Posterior vena cava (tissue), 2 donors: ENCODE measurements at regions not wholly inside any gene's neighbourhood (a gene's known extent, or its start where the extent isn't known, plus 50 kb on each side); places are given as distances from the start of the nearest gene placed in this dataset.

Experiments used
- DNase-seq: peaks from one replicate; pipeline ENCODE4 v3.0.0-alpha.2; 2020; ENCODE audit warnings: low spot score
- intact Hi-C, 2 donors: fragments of 100-400 bp; cut with DNase I; formaldehyde crosslinking; loops; one replicate each; pipeline versions ENCODE4 v1.14.1 to v1.14.2; 2022 to 2023
- donor health status: DM: yes; HTN: yes; CAD: no.
- donor health status: DM: yes; HTN: yes; CAD: no.

DNA sequence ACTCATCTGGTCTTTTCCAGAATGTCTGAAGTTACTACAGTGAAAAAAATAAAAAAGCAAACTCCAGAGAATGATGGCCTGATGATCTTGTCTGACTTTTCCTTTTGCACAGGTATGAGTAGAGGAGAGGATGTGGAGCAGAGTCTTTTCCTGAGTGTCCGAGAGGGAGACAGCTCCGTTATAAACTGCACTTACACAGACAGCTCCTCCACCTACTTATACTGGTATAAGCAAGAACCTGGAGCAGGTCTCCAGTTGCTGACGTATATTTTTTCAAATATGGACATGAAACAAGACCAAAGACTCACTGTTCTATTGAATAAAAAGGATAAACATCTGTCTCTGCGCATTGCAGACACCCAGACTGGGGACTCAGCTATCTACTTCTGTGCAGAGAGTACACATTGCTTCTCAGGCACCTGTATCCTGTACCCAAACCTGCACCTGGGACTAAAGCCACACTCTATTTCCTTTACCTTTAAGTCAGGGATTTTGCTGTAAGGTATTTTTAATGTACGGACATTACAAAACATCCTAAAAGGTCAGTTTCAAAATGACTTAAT lies 75.8 kb upstream of the OR4E1 start:
- DNase-seq: no peak
- intact Hi-C loops: no loop called here

DNA sequence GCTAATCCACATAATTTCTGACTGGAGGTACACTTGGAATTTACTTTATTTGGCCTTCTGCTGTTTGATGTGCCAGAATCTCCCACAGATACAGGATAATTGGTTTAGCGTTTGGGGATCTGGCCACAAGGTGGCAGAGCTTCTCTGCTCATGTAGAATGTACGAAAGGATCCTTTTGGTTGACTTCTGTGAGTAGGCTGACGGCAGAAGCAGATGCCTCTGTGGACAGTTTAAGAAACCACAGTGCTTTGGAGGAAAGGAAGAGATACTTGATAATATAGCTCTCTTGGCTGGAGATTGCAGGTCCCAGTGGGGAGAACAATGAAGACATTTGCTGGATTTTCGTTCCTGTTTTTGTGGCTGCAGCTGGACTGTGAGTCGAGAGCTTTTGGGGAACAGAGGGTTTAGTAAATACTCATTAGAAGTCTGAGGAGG lies 75.3 kb upstream of the OR4E1 start:
- intact Hi-C loops: no loop called here
- DNase-seq: no peak

DNA sequence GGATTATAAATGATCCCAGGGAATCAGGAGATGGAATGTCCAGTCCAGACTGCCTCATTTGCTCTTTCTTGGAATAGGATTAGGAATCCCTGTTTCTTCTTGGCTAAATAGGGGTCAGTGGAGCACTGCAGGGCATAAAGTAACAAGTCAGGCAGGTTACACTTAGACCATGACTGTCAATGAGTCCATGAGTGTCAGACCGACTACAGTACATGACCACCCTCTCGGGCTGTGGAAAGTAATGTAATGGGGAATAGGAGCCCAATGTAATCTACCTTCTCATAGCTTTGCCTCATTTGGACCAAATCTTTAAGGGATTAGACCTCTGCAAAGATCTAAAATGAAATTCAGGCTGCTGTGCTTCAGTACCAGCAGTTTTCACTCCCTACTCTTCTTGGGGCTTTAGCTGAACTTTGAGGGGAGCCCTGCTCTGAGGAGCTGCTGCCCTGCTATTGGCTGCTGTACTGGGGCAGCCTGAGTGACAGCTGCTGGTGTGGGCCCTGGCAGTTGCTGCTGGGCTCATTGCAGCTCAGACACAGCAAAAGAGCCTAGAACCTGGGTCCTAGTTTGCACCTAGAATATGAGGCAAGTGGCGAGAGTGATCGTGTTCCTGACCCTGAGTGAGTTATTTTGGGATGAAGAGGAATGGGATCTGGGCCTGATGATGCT lies 62.2 kb upstream of the OR4E1 start:
- intact Hi-C loops: no loop called here

GRCh38 chr14:21735200-21735599 lies 61.6 kb upstream of the OR4E1 start:
- DNase-seq: no peak
- intact Hi-C loops: no loop called here

More for the DNA sequence above, 62.2 kb upstream of the OR4E1 start:
- no peak for DNase-seq

DNA sequence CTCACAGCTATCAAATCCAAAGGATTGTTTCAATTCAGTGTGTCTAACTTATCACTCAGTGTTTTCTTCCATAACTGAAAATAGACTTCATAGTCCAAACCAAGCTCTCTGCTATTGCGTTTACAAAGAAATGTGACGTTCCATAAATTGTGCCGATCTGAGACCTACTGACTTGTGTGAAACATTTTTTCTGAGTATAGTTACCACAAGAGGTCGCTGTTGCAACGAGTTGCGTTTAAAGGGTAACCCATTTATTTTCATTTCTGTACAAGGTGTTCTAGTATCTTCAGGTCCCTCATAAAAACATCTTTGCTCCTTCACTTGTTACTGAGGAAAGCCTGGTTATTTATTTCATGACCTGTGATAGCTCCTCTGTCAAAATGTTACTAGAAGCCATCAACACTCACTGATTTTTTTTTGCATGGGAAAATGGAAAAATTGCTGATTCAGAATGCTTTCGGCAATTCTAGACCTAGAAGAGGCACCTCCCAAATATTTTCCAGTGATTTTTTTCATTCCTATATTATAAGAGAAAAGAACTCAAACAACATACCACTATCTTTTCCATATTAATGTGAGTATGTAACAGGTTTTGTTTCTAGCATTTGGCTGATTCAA lies 60.9 kb upstream of the OR4E1 start:
- intact Hi-C loops: no loop called here
- no peak for DNase-seq

GRCh38 chr14:21729703-21730233 lies 56.1 kb upstream of the OR4E1 start:
- DNase-seq: no peak
- intact Hi-C loops: no loop called here

GRCh38 chr14:21725250-21725649 lies 51.6 kb upstream of the OR4E1 start:
- no peak for DNase-seq
- intact Hi-C loops: no loop called here

DNA sequence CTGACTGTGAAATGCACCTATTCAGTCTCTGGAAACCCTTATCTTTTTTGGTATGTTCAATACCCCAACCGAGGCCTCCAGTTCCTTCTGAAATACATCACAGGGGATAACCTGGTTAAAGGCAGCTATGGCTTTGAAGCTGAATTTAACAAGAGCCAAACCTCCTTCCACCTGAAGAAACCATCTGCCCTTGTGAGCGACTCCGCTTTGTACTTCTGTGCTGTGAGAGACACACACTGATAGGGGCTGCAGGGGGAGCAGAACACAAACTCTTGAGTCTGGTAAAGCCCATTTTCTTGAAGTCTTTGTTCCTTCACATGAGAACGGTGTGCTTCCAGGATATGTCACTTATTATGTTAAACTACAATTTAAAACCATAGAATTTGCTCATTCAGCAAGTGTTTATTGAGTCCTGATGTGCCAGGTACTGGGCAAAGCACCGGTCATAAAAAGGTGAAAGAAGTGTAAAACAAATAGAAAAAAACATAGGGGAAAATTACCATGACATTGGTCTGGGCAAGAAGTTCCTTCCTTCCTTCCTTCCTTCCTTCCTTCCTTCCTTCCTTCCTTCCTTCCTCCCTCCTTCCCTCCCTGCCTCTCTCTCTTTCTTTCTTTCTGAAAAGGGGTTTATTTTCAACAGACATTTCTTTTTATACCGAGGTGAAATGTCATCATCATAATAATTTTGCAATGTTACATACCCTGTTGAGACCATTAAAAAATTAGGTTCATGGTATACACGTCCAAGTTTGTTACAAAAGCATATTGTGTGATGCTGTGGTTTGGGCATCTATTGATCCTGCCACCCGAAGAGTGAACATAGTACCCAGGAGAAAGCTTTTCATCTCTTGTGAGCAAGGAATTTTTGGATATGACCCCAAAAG lies 50.7 kb upstream of the OR4E1 start:
- DNase-seq: no peak
- intact Hi-C loops: no loop called here

GRCh38 chr14:21723431-21724045 lies 49.9 kb upstream of the OR4E1 start:
- no peak for DNase-seq
- intact Hi-C loops: no loop called here
